ENCODE measurements at regions not wholly inside any gene's neighbourhood (a gene's known extent, or its start where the extent isn't known, plus 50 kb on each side); places are given as distances from the start of the nearest gene placed in this dataset.

DNA sequence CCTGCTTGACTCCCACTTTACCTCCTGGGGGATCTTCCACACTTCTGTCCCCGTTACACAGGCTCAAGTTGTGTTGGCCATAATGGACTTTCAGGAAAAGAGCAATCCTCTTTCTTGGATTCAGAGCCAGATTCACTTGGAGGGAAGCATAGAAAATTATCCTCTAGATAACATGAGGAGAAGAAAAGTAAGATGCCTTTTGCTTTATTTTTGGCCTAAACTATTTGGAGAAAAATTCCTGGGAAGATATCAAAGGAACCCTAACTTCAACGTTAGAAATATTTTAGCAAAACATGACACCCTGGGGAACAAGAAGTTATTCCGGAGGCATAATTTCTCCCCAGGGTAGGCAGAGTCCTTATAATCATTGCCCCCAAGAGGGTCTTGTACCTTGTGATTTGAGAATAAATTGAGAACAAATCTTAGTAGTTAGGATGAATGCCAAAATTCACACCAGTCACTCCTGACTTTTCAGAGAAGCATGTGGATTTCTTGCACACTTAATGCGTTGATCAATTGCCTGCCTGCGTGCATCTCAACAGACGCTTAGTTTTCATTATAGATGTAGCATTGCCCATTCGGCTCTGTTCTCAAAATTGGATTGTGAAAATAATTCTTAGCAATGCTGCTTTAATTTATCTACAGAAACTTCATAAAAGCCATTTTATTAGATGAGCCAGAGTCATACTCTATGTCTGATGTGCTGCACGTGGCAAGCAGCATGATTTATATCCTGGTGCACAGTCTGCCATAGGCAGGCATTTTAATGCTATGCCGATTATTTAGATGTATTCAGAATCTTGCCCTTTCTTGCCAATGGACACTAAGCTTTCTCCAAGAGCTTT, 224.4 kb downstream of the C7orf25 start:
- Histone ChIP-seq H2BK120ac (ENCODE audit: low read depth, low read length) (no peak overlapping the region), H2AK5ac (ENCODE audit: low read length) (no peak overlapping the region), H3K9ac (ENCODE audit: low read length) (no peak overlapping the region), H3K4me3 (ENCODE audit: low read length) (no peak overlapping the region), H3K4me1 (ENCODE audit: control insufficient read depth, low read depth, low read length) (peaks cover 7% of the 10 kb centered on the region), H3K56ac (ENCODE audit: low read length) (no peak overlapping the region), H4K8ac (ENCODE audit: low read depth, low read length) (no peak overlapping the region), H3K79me2 (ENCODE audit: control insufficient read depth, insufficient read depth, low read length) (no peaks in the 10 kb centered on the region), H3K27ac (ENCODE audit: low read depth, low read length) (no peak overlapping the region), H3K4ac (ENCODE audit: low read depth, low read length) (peak overlapping the region; percentile 1), H4K5ac (ENCODE audit: low read length) (no peak overlapping the region), H3K18ac (ENCODE audit: low read length) (peak overlapping the region; percentile 23), H2BK15ac (replicated peaks; ENCODE audit: low read depth) (no peak overlapping the region), H3K27me3 (ENCODE audit: insufficient read depth, low read length, poor library complexity) (no peaks in the 10 kb centered on the region), H3K23ac (ENCODE audit: low read length) (no peak overlapping the region), H2BK5ac (ENCODE audit: low read length) (no peak overlapping the region), H3K79me1 (ENCODE audit: low read length) (no peaks in the 10 kb centered on the region), H3K36me3 (ENCODE audit: control insufficient read depth, insufficient read depth, low read length) (no peaks in the 10 kb centered on the region), H3K4me2 (ENCODE audit: low read length) (no peak overlapping the region)
- no CpG with 5 or more reads among the region's 9 CpGs for WGBS (ENCODE audit: extremely low coverage, insufficient coverage, low lambda C conversion rate)
- no peak for DNase-seq

DNA sequence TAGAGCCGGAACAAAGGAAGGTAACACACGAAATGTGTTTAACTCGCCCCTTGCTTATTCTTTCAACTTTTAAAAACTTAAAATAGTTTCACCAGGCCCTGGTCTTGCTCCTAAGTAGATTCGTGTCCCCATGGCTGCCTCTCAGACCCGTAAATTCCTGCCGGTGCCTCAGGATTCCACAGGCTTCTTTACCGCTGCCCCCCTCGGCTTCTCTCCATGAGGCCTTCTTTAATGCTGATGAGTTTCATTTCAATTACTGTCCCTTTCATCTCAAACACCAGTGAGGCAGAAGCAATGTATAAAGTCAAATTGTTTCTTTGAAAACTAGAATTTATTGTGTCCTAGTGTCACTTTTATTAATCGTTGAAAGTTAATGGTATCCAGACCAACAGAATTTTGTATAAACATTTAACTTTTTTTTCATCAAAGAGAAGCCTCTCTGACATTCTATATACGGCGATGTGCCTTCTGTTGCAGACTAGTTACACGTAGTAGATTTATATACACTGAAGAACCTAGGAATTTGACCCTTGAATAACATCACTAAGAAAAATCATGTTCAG, 225.2 kb downstream of the C7orf25 start:
- H4K5ac ChIP-seq (ENCODE audit: low read length), result no peak overlapping the region
- H2BK5ac ChIP-seq (ENCODE audit: low read length), result no peak overlapping the region
- peak overlapping the region; percentile 23 for H3K18ac ChIP-seq (ENCODE audit: low read length)
- no peak overlapping the region for H3K4ac ChIP-seq (ENCODE audit: low read depth, low read length)
- WGBS (ENCODE audit: extremely low coverage, insufficient coverage, low lambda C conversion rate), result no CpG with 5 or more reads among the region's 12 CpGs
- H3K23ac ChIP-seq (ENCODE audit: low read length), result no peak overlapping the region
- no peaks in the 10 kb centered on the region for H3K79me2 ChIP-seq (ENCODE audit: control insufficient read depth, insufficient read depth, low read length)
- H2BK15ac ChIP-seq (replicated peaks; ENCODE audit: low read depth), result no peak overlapping the region
- no peak overlapping the region for H3K4me2 ChIP-seq (ENCODE audit: low read length)
- H3K4me1 ChIP-seq (ENCODE audit: control insufficient read depth, low read depth, low read length), result peaks cover 7% of the 10 kb centered on the region
- no peak overlapping the region for H3K27ac ChIP-seq (ENCODE audit: low read depth, low read length)
- peak; percentile 79 for DNase-seq
- no peak overlapping the region for H4K8ac ChIP-seq (ENCODE audit: low read depth, low read length)
- H3K27me3 ChIP-seq (ENCODE audit: insufficient read depth, low read length, poor library complexity), result no peaks in the 10 kb centered on the region
- H3K4me3 ChIP-seq (ENCODE audit: low read length), result no peak overlapping the region
- H3K56ac ChIP-seq (ENCODE audit: low read length), result no peak overlapping the region
- no peak overlapping the region for H3K9ac ChIP-seq (ENCODE audit: low read length)
- no peaks in the 10 kb centered on the region for H3K79me1 ChIP-seq (ENCODE audit: low read length)
- H2AK5ac ChIP-seq (ENCODE audit: low read length), result no peak overlapping the region
- no peak overlapping the region for H2BK120ac ChIP-seq (ENCODE audit: low read depth, low read length)
- H3K36me3 ChIP-seq (ENCODE audit: control insufficient read depth, insufficient read depth, low read length), result no peaks in the 10 kb centered on the region

DNA sequence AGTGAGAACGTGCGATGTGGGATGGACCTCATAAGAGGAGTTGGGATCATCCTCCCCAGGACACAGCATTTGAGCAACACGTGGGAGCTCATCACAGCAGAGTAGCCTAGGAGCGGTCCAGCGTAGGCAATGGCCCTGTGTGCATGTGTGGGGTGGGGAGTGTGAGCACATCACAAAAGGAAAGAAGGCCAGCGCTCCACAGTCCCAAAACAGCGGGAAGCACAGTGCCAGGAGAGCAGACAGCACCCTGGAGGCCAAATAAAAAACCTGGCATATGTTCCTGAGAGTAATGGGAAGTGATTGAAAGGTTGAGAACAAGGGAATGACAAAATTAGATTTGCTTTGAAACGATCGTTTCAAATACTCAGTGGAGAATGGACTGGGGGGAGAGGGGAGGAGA, 226.0 kb downstream of the C7orf25 start:
- H3K4me2 ChIP-seq (ENCODE audit: low read length), result no peak overlapping the region
- H3K4me1 ChIP-seq (ENCODE audit: control insufficient read depth, low read depth, low read length), result peaks cover 7% of the 10 kb centered on the region
- H2BK120ac ChIP-seq (ENCODE audit: low read depth, low read length), result no peak overlapping the region
- H3K27me3 ChIP-seq (ENCODE audit: insufficient read depth, low read length, poor library complexity), result no peaks in the 10 kb centered on the region
- H3K79me2 ChIP-seq (ENCODE audit: control insufficient read depth, insufficient read depth, low read length), result no peaks in the 10 kb centered on the region
- H3K56ac ChIP-seq (ENCODE audit: low read length), result no peak overlapping the region
- H3K23ac ChIP-seq (ENCODE audit: low read length), result no peak overlapping the region
- no peak for DNase-seq
- H3K79me1 ChIP-seq (ENCODE audit: low read length), result no peaks in the 10 kb centered on the region
- no peak overlapping the region for H2BK5ac ChIP-seq (ENCODE audit: low read length)
- no CpG with 5 or more reads among the region's 9 CpGs for WGBS (ENCODE audit: extremely low coverage, insufficient coverage, low lambda C conversion rate)
- no peak overlapping the region for H3K18ac ChIP-seq (ENCODE audit: low read length)
- no peak overlapping the region for H4K8ac ChIP-seq (ENCODE audit: low read depth, low read length)
- no peaks in the 10 kb centered on the region for H3K36me3 ChIP-seq (ENCODE audit: control insufficient read depth, insufficient read depth, low read length)
- no peak overlapping the region for H3K27ac ChIP-seq (ENCODE audit: low read depth, low read length)
- no peak overlapping the region for H3K4me3 ChIP-seq (ENCODE audit: low read length)
- no peak overlapping the region for H3K9ac ChIP-seq (ENCODE audit: low read length)
- no peak overlapping the region for H2AK5ac ChIP-seq (ENCODE audit: low read length)
- H2BK15ac ChIP-seq (replicated peaks; ENCODE audit: low read depth), result no peak overlapping the region
- H3K4ac ChIP-seq (ENCODE audit: low read depth, low read length), result no peak overlapping the region
- H4K5ac ChIP-seq (ENCODE audit: low read length), result no peak overlapping the region

DNA sequence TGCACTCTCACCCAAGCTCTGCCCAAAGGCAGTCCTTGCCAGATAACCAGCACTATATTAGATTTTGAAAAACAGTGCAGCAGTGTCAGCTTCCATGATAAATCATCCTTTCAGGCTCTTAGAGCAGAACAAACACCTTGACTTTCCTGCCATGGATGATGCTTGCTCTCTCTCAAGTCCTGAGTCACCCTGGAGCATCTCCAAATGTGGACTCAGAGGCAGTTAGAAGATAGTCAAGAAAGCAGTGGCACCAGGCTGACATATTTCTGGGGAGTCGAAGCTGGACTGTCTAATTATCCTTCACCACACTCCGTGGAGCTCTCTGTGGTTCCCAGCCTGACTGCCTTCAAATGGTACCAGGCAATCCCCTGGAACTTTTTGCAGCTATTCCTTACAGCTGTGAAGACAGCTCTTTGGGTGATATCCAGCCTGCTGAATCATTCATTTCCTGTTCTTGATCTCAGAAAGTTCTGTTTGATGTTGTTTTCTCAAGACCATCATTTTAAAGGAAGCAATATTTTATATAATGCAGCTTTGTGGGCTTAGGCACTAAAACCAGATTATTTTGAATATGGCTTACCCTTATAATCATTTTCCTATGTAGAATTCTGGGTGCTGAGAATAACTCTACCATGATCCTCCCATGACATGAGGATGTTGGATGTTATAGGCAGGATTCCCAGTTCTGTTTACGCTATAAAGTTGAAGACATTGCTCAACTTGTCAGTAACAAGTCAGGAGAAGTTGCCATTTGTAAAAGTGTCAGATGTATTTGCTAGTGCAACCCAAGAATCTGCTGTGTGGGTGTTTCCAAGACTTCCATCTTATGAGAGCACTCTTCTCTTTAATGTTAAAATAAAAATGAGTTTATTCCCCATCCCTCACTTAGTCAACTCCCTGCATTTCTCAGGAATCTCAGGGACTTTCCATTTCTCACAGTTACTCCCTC, 233.8 kb downstream of the C7orf25 start:
- no CpG with 5 or more reads among the region's 3 CpGs for WGBS (ENCODE audit: extremely low coverage, insufficient coverage, low lambda C conversion rate)
- no peak overlapping the region for H3K27ac ChIP-seq (ENCODE audit: low read depth, low read length)

DNA sequence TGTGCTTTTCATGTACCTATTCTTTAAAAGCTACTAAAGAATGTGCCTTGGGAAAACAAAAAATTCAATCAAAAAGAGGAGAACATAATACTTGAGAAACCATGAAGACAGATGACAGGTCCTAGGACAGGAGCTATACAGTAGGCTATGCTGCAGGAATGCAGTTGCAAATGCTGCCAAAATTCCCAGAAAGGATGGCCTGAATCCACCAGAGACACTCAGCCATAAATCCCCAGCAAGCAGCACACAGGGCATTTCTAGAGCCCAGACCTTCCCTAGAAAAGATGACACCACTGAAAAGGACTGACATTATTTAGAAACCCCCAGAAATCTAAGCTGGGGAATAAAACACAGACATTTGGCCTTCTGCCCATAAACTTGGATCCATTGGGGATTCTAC, 237.3 kb downstream of the C7orf25 start:
- H3K18ac ChIP-seq (ENCODE audit: low read length), result peak overlapping the region; percentile 90
- H3K4me2 ChIP-seq (ENCODE audit: low read length), result no peak overlapping the region
- no peak overlapping the region for H4K5ac ChIP-seq (ENCODE audit: low read length)
- H3K36me3 ChIP-seq (ENCODE audit: control insufficient read depth, insufficient read depth, low read length), result no peaks in the 10 kb centered on the region
- H2BK15ac ChIP-seq (replicated peaks; ENCODE audit: low read depth), result no peak overlapping the region
- peaks cover 1% of the 10 kb centered on the region for H3K4me1 ChIP-seq (ENCODE audit: control insufficient read depth, low read depth, low read length)
- H3K56ac ChIP-seq (ENCODE audit: low read length), result no peak overlapping the region
- no peaks in the 10 kb centered on the region for H3K79me1 ChIP-seq (ENCODE audit: low read length)
- H3K23ac ChIP-seq (ENCODE audit: low read length), result no peak overlapping the region
- H2BK5ac ChIP-seq (ENCODE audit: low read length), result no peak overlapping the region
- no peak overlapping the region for H4K8ac ChIP-seq (ENCODE audit: low read depth, low read length)
- no peak overlapping the region for H3K27ac ChIP-seq (ENCODE audit: low read depth, low read length)
- H3K27me3 ChIP-seq (ENCODE audit: insufficient read depth, low read length, poor library complexity), result no peaks in the 10 kb centered on the region
- H2AK5ac ChIP-seq (ENCODE audit: low read length), result no peak overlapping the region
- no peaks in the 10 kb centered on the region for H3K79me2 ChIP-seq (ENCODE audit: control insufficient read depth, insufficient read depth, low read length)
- no peak overlapping the region for H3K4me3 ChIP-seq (ENCODE audit: low read length)
- H3K4ac ChIP-seq (ENCODE audit: low read depth, low read length), result no peak overlapping the region
- H2BK120ac ChIP-seq (ENCODE audit: low read depth, low read length), result peak overlapping the region; percentile 85
- no peak for DNase-seq
- H3K9ac ChIP-seq (ENCODE audit: low read length), result no peak overlapping the region

More for the DNA sequence above, 233.8 kb downstream of the C7orf25 start:
- Histone ChIP-seq H3K79me2 (ENCODE audit: control insufficient read depth, insufficient read depth, low read length) (no peaks in the 10 kb centered on the region), H4K5ac (ENCODE audit: low read length) (no peak overlapping the region), H4K8ac (ENCODE audit: low read depth, low read length) (no peak overlapping the region), H3K27me3 (ENCODE audit: insufficient read depth, low read length, poor library complexity) (no peaks in the 10 kb centered on the region), H3K4me1 (ENCODE audit: control insufficient read depth, low read depth, low read length) (no peaks in the 10 kb centered on the region), H3K4me2 (ENCODE audit: low read length) (no peak overlapping the region), H2BK15ac (replicated peaks; ENCODE audit: low read depth) (no peak overlapping the region), H2BK120ac (ENCODE audit: low read depth, low read length) (peak overlapping the region; percentile 23), H3K4ac (ENCODE audit: low read depth, low read length) (peak overlapping the region; percentile 16), H3K36me3 (ENCODE audit: control insufficient read depth, insufficient read depth, low read length) (no peaks in the 10 kb centered on the region), H3K18ac (ENCODE audit: low read length) (no peak overlapping the region), H3K79me1 (ENCODE audit: low read length) (no peaks in the 10 kb centered on the region), H2BK5ac (ENCODE audit: low read length) (no peak overlapping the region), H2AK5ac (ENCODE audit: low read length) (no peak overlapping the region), H3K56ac (ENCODE audit: low read length) (no peak overlapping the region), H3K4me3 (ENCODE audit: low read length) (no peak overlapping the region), H3K23ac (ENCODE audit: low read length) (no peak overlapping the region), H3K9ac (ENCODE audit: low read length) (no peak overlapping the region)
- no peak for DNase-seq

Measured in mesendoderm (in vitro differentiated cells).